GM10248 (cell line): ENCODE measurements at regions not wholly inside any gene's neighbourhood (a gene's known extent, or its start where the extent isn't known, plus 50 kb on each side); places are given as distances from the start of the nearest gene placed in this dataset.

ENCODE experiments used
- CTCF ChIA-PET: fragments of 300-600 bp; sonication (Branson Sonifier 250); formaldehyde crosslinking; extraction: SDS; loops from one replicate; lab custom pipeline; 2021; ENCODE audit warnings: antibody characterized with exemption; lab: Yijun Ruan, JAX
- POLR2A ChIA-PET: fragments of 350-650 bp; sonication (Branson Sonifier 250); formaldehyde crosslinking; extraction: SDS; loops from one replicate; lab custom pipeline; 2020; ENCODE audit warnings: antibody characterized with exemption; lab: Yijun Ruan, JAX
- DNase-seq: peaks from one replicate; pipeline ENCODE4 v3.0.0; 2012; ENCODE audit errors: extremely low spot score
- TF ChIP-seq, protein P1 (sequence below): IDR thresholded peaks from 2 replicates; pipeline ENCODE4 v1.5.1; 2012; ENCODE audit warnings: mild to moderate bottlenecking, low read depth; ENCODE audit errors: extremely low read depth, missing control alignments, control extremely low read depth

DNA sequence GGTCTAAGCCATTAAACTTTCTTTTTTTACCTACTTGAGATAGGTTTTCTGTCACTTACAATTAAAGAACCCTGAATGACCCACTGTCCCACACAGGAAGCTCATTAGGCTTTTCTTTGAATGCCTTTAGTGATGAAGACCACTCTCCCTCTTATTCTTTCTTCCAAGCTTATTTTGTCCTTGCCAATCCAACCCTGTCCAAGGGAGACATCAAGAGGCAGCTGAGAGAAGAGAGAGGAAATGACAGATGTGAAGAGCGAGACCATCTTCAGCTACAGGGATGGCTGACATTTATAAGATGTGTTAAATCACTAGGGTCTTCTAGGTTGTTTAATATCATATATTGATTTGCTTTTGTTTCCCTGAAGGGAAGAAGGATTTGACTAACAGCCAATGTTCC, 133.5 kb downstream of the FAM114A2 start:
- ChIA-PET CTCF (interaction anchor here (1.1 to 2.0 kb wide), 2 partner anchors 10 to 60 kb away, joined by 4 to 6 read pairs; no protein-coding TSS in a partner anchor), POLR2A (no interaction called here)
- DNase-seq, result no peak
- TF ChIP-seq, protein P1, sequence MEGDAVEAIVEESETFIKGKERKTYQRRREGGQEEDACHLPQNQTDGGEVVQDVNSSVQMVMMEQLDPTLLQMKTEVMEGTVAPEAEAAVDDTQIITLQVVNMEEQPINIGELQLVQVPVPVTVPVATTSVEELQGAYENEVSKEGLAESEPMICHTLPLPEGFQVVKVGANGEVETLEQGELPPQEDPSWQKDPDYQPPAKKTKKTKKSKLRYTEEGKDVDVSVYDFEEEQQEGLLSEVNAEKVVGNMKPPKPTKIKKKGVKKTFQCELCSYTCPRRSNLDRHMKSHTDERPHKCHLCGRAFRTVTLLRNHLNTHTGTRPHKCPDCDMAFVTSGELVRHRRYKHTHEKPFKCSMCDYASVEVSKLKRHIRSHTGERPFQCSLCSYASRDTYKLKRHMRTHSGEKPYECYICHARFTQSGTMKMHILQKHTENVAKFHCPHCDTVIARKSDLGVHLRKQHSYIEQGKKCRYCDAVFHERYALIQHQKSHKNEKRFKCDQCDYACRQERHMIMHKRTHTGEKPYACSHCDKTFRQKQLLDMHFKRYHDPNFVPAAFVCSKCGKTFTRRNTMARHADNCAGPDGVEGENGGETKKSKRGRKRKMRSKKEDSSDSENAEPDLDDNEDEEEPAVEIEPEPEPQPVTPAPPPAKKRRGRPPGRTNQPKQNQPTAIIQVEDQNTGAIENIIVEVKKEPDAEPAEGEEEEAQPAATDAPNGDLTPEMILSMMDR, result no peak

DNA sequence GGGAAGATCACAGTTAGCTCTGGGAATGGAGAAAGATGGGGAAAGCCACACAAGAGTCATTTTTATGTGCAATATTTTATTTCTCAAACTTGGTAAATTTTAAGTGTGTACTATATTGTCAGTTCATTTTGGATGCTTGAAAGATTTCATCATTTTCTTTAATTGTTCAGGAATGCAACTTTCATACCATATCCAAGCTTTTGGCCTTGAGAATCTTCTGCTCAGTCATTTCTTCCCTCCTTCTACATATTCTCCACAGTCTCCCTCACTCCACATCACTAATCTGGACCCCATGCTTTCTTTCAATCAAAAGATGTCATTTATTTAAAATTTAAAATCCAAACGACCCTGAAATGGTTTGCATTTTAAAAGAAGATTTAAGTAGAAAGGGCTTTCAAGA, 135.4 kb downstream of the FAM114A2 start:
- TF ChIP-seq, protein P1, result no peak
- POLR2A ChIA-PET, result no interaction called here
- CTCF ChIA-PET, result no interaction called here
- DNase-seq, result no peak

DNA sequence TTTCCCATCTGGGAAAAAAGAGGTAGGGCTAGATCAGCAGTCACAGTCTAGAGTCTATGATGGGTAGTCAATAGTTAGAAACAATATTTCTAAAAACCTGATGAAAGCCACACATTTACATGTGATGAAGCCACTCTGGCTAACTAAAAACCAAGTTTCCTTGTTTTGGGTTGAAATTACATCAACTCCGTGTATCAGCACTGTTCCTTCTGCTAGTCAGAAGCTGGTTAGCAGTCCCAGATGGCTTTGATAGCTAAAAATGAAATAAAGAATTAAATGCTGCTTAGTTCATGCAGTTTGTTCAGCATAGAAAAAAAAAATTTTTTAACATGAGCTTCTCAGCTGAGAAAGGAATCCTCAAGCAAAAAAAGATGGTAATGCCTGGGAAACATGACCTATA, 136.7 kb downstream of the FAM114A2 start:
- TF ChIP-seq, protein P1, result no peak
- ChIA-PET CTCF (interaction anchor here (1.1 kb wide), 1 partner anchor 9 kb away, joined by 3 read pairs; no protein-coding TSS in a partner anchor), POLR2A (no interaction called here)
- no peak for DNase-seq

DNA sequence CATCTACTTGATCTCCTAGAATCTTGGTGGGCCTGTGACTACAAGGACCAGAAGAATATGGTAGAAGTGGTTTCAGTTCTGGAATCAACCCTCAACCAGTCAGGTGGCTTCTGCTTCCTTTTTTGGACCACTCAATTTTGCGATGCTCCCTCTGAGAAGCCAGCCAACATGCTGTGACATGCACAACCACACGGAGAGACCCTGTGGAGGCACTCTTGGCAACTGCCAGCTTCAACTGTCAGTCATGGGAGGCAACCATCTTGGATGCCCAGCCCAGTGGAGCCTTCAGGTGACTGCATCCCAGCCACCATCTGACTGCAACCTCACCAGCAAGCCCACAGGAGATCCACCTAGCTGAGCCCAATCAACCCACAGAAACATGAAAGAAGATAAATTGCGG, 137.3 kb downstream of the FAM114A2 start:
- TF ChIP-seq, protein P1, result no peak
- no peak for DNase-seq
- POLR2A ChIA-PET, result no interaction called here
- CTCF ChIA-PET, result no interaction called here

DNA sequence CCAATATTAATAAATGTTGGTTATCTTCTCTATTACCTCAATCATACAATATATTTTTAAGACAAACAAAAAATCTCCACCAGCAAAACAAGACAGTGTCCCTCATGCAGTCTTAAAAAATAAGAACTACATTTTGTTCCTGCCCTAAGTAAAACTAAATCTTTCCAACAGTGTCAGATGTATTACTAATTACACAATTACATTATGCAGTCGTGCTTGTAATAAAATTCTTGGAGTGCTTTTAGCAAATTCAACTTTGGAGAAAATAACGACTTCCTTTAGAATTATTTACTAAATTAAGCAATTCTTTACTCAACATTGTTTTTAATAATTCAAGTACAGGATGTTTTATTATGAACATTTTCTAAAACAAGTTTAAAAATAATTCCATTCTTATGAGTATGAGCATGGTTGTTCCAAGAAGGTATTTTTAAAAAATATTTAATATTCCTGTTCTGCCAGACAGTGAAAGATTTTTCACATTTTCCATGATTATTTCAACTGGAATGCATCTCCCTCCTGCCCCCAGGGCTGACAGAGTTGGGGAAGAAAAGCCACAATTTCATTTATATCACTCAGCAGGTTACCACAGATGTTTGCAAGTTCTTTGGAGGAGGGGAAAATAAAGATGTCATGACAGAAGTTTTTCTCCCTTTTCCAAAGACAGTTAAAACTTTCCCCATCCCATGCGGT, 137.9 kb downstream of the FAM114A2 start:
- TF ChIP-seq, protein P1, result no peak
- ChIA-PET POLR2A (no interaction called here), CTCF (no interaction called here)
- no peak for DNase-seq

DNA sequence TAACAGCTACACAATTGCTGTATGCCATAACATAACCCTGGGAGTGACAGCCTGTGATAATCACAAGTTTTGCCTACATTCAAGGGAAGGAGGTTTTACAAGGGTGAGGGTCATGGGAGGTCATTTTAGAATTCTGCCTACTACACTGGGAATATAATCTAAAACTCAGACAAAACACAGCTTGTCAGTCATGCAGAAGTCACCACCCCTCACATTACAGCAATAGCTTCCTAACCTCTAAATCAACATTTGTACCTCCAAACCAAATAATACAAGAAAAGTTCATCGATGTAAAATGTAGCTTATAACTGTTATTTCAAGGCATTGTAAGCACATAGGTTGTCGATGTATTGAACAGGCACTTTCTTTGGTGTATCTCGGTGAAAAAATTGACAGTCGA, 139.0 kb downstream of the FAM114A2 start:
- TF ChIP-seq, protein P1, result no peak
- ChIA-PET CTCF (interaction anchor here (1.5 to 1.8 kb wide), 2 partner anchors 9 to 16 kb away, joined by 5 read pairs; no protein-coding TSS in a partner anchor), POLR2A (no interaction called here)
- no peak for DNase-seq
